ENCODE measurements at regions not wholly inside any gene's neighbourhood (a gene's known extent, or its start where the extent isn't known, plus 50 kb on each side); places are given as distances from the start of the nearest gene placed in this dataset.

DNA sequence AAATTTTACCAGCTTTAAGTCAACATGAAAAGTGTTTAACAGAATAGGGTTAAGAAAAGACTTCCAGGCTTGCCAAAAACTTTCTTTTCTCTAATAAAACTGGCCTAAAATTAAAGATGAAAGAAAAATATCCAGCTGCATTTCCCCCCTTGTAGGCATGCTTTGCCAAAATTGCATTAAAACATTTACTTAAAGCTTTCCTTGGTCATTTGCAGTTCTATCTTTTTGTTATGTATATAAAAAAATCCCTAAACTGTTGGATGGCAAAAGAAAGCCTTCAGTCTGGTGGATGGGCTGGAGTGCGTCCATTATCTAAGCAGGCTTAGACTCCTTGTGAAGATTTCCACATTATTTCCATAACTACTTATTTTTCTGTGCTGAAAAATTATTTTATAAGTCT, 105.4 kb upstream of the DSEL start:
- TF ChIP-seq EZH2 (IDR thresholded peaks at IDR 0.05; ENCODE audit: borderline replicate concordance), result no peak
- TF ChIP-seq, protein P1, sequence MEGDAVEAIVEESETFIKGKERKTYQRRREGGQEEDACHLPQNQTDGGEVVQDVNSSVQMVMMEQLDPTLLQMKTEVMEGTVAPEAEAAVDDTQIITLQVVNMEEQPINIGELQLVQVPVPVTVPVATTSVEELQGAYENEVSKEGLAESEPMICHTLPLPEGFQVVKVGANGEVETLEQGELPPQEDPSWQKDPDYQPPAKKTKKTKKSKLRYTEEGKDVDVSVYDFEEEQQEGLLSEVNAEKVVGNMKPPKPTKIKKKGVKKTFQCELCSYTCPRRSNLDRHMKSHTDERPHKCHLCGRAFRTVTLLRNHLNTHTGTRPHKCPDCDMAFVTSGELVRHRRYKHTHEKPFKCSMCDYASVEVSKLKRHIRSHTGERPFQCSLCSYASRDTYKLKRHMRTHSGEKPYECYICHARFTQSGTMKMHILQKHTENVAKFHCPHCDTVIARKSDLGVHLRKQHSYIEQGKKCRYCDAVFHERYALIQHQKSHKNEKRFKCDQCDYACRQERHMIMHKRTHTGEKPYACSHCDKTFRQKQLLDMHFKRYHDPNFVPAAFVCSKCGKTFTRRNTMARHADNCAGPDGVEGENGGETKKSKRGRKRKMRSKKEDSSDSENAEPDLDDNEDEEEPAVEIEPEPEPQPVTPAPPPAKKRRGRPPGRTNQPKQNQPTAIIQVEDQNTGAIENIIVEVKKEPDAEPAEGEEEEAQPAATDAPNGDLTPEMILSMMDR (IDR thresholded peaks at IDR 0.05; ENCODE audit: poor library complexity), result no peak
- no peak for TF ChIP-seq EZH2phosphoT487 (IDR thresholded peaks at IDR 0.05; ENCODE audit: low read depth, severe bottlenecking, unreplicated experiment)

All from hepatocyte (in vitro differentiated cells).